Osteocyte (in vitro differentiated cells): ENCODE measurements at regions not wholly inside any gene's neighbourhood (a gene's known extent, or its start where the extent isn't known, plus 50 kb on each side); places are given as distances from the start of the nearest gene placed in this dataset.

ENCODE experiments used
- DNase-seq: peaks from one replicate; pipeline ENCODE4 v3.0.0; 2021; ENCODE audit warnings: mixed read lengths; ENCODE audit not compliant: unreplicated experiment; ENCODE audit errors: extremely low spot score
- H3K27ac Mint-ChIP-seq: one replicate; pipeline ENCODE4 v1.8.0; 2021; ENCODE audit warnings: mild to moderate bottlenecking, mixed read lengths; ENCODE audit not compliant: unreplicated experiment
- H3K27me3 Mint-ChIP-seq: one replicate; pipeline ENCODE4 v1.8.0; 2021; ENCODE audit warnings: mixed read lengths; ENCODE audit not compliant: unreplicated experiment
- H3K36me3 Mint-ChIP-seq: one replicate; pipeline ENCODE4 v1.8.0; 2021; ENCODE audit warnings: mixed read lengths; ENCODE audit not compliant: unreplicated experiment
- H3K4me1 Mint-ChIP-seq: one replicate; pipeline ENCODE4 v1.8.0; 2021; ENCODE audit warnings: mixed read lengths; ENCODE audit not compliant: unreplicated experiment
- H3K4me3 Mint-ChIP-seq: one replicate; pipeline ENCODE4 v1.8.0; 2021; ENCODE audit warnings: mild to moderate bottlenecking, moderate library complexity, mixed read lengths; ENCODE audit not compliant: unreplicated experiment
- H3K9me3 Mint-ChIP-seq: one replicate; pipeline ENCODE4 v1.8.0; 2021; ENCODE audit warnings: mixed read lengths; ENCODE audit not compliant: unreplicated experiment
- TF ChIP-seq, protein P1 (sequence below): fragments of 200-600 bp; sonication (generic); IDR thresholded peaks from 2 replicates; pipeline ENCODE4 v1.5.0; 2021; ENCODE audit warnings: antibody characterized with exemption, mild to moderate bottlenecking, moderate library complexity

GRCh38 chr12:76678992-76679391 is 84.9 kb upstream of the ZDHHC17 start:
- H3K27ac Mint-ChIP-seq, result no peak overlapping the region
- H3K27me3 Mint-ChIP-seq, result no peaks in the 10 kb centered on the region
- peaks cover 23% of the 10 kb centered on the region for H3K4me1 Mint-ChIP-seq
- TF ChIP-seq, protein P1, sequence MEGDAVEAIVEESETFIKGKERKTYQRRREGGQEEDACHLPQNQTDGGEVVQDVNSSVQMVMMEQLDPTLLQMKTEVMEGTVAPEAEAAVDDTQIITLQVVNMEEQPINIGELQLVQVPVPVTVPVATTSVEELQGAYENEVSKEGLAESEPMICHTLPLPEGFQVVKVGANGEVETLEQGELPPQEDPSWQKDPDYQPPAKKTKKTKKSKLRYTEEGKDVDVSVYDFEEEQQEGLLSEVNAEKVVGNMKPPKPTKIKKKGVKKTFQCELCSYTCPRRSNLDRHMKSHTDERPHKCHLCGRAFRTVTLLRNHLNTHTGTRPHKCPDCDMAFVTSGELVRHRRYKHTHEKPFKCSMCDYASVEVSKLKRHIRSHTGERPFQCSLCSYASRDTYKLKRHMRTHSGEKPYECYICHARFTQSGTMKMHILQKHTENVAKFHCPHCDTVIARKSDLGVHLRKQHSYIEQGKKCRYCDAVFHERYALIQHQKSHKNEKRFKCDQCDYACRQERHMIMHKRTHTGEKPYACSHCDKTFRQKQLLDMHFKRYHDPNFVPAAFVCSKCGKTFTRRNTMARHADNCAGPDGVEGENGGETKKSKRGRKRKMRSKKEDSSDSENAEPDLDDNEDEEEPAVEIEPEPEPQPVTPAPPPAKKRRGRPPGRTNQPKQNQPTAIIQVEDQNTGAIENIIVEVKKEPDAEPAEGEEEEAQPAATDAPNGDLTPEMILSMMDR, result no peak
- no peaks in the 10 kb centered on the region for H3K36me3 Mint-ChIP-seq
- no peak overlapping the region for H3K4me3 Mint-ChIP-seq
- no peaks in the 10 kb centered on the region for H3K9me3 Mint-ChIP-seq
- no peak for DNase-seq

DNA sequence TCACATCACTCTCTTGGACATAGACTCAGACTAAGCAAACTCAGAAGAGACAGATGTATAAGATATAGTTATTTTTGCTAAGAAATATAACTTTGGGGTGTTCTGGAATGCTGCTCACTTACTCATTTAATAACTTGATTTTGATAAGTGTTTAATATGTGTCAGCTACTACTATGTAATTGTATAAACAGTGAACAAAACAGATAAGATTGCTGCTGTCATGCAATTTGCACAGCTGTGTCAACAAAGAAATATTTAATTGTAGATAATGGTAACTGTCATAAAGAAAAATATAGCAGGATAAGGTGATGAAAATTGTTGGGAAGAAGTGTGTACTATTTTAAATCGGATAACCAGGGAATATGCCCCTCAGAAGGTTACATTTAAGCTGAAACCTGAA is 84.1 kb upstream of the ZDHHC17 start:
- no peak overlapping the region for H3K4me3 Mint-ChIP-seq
- no peaks in the 10 kb centered on the region for H3K9me3 Mint-ChIP-seq
- DNase-seq, result no peak
- peaks cover 28% of the 10 kb centered on the region for H3K4me1 Mint-ChIP-seq
- TF ChIP-seq, protein P1, result no peak
- H3K27ac Mint-ChIP-seq, result no peak overlapping the region
- H3K27me3 Mint-ChIP-seq, result no peaks in the 10 kb centered on the region
- no peaks in the 10 kb centered on the region for H3K36me3 Mint-ChIP-seq

- Mint-ChIP-seq H3K4me1 (peaks cover 38% of the 10 kb centered on the region), H3K4me3 (no peak overlapping the region), H3K27ac (peak overlapping the region; percentile 64), H3K27me3 (no peaks in the 10 kb centered on the region), H3K9me3 (no peaks in the 10 kb centered on the region), H3K36me3 (no peaks in the 10 kb centered on the region)
- TF ChIP-seq, protein P1, result no peak
- no peak for DNase-seq
These were observed 83.0 kb upstream of the ZDHHC17 start for GRCh38 chr12:76680940-76681339.

GRCh38 chr12:76685246-76685678 is 78.7 kb upstream of the ZDHHC17 start:
- no peak for DNase-seq
- peak overlapping the region; percentile 59 for H3K4me3 Mint-ChIP-seq

GRCh38 chr12:76687981-76688380 is 75.9 kb upstream of the ZDHHC17 start:
- H3K9me3 Mint-ChIP-seq, result no peaks in the 10 kb centered on the region
- peak overlapping the region; percentile 92 for H3K27ac Mint-ChIP-seq
- TF ChIP-seq, protein P1, result no peak
- peak overlapping the region; percentile 63 for H3K4me3 Mint-ChIP-seq
- no peaks in the 10 kb centered on the region for H3K36me3 Mint-ChIP-seq
- DNase-seq, result no peak
- H3K4me1 Mint-ChIP-seq, result peaks cover 78% of the 10 kb centered on the region
- no peaks in the 10 kb centered on the region for H3K27me3 Mint-ChIP-seq

More at GRCh38 chr12:76685246-76685678, 78.7 kb upstream of the ZDHHC17 start:
- Mint-ChIP-seq H3K4me1 (peaks cover 65% of the 10 kb centered on the region), H3K27ac (peak overlapping the region; percentile 68), H3K36me3 (no peaks in the 10 kb centered on the region), H3K27me3 (no peaks in the 10 kb centered on the region), H3K9me3 (no peaks in the 10 kb centered on the region)
- TF ChIP-seq, protein P1, result no peak
